Activated CD4-positive, alpha-beta memory T cell treated with anti-CD3 and anti-CD28 coated beads, Interleukin-2, amount 10 ng/mL, durations not matched to agents 7 days and 5 days (primary cell): ENCODE measurements at regions not wholly inside any gene's neighbourhood (a gene's known extent, or its start where the extent isn't known, plus 50 kb on each side); places are given as distances from the start of the nearest gene placed in this dataset.

Experiments used
- CTCF ChIA-PET: fragments of 350-600 bp; sonication (Branson Sonifier 250); formaldehyde crosslinking; loops from one replicate; lab custom pipeline; 2021; ENCODE audit warnings: antibody characterized with exemption, inconsistent platforms; lab: Charles Lee
- POLR2A ChIA-PET: fragments of 350-600 bp; sonication (Branson Sonifier 250); formaldehyde crosslinking; loops from one replicate; lab custom pipeline; 2021; ENCODE audit warnings: antibody characterized with exemption; lab: Charles Lee
- DNase-seq: peaks from one replicate; pipeline ENCODE4 v3.0.0-alpha.2; 2020
- H3K27ac Mint-ChIP-seq: one replicate; pipeline ENCODE4 v1.8.0; 2021; ENCODE audit warnings: mild to moderate bottlenecking, mixed read lengths
- H3K27me3 Mint-ChIP-seq: one replicate; pipeline ENCODE4 v1.8.0; 2021; ENCODE audit warnings: mixed read lengths
- H3K36me3 Mint-ChIP-seq: one replicate; pipeline ENCODE4 v1.8.0; 2021; ENCODE audit warnings: low read depth, mixed read lengths
- H3K4me1 Mint-ChIP-seq: one replicate; pipeline ENCODE4 v1.8.0; 2021; ENCODE audit warnings: mixed read lengths
- H3K4me3 Mint-ChIP-seq: one replicate; pipeline ENCODE4 v1.8.0; 2021; ENCODE audit warnings: mild to moderate bottlenecking, mixed read lengths
- H3K9me3 Mint-ChIP-seq: one replicate; pipeline ENCODE4 v1.8.0; 2021; ENCODE audit warnings: mixed read lengths

- Mint-ChIP-seq H3K4me3 (no peak overlapping the region), H3K36me3 (no peaks in the 10 kb centered on the region), H3K27ac (no peak overlapping the region), H3K27me3 (no peaks in the 10 kb centered on the region), H3K9me3 (peaks cover 2% of the 10 kb centered on the region), H3K4me1 (no peaks in the 10 kb centered on the region)
- POLR2A ChIA-PET: no interaction called here
- CTCF ChIA-PET: no interaction called here
- DNase-seq: no peak
Measured at GRCh38 chr2:52112141-52112540, 1080.2 kb upstream of the NRXN1 start.

GRCh38 chr2:52107124-52107523 is 1075.2 kb upstream of the NRXN1 start:
- Mint-ChIP-seq H3K4me3 (no peak overlapping the region), H3K4me1 (no peaks in the 10 kb centered on the region), H3K36me3 (no peaks in the 10 kb centered on the region), H3K27me3 (no peaks in the 10 kb centered on the region), H3K9me3 (no peaks in the 10 kb centered on the region), H3K27ac (no peak overlapping the region)
- ChIA-PET CTCF (no interaction called here), POLR2A (no interaction called here)
- DNase-seq: no peak

DNA sequence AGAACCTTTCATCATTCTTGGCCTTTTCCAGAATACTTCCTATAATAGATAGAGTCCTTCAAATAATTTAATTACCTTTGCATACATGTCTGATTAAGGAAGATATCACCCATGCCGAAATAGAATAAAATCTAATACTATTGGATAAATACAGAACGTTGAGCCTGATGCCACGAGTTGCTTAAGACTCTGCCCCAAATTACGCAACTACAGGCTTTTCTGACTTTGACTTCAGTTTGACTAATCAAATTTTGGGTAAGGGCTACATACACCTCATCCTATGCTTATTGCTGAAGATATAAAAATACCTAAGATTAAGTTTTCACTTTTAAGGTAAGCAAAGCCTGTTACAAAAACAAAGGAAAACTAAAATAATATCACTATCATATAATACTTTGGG is 1065.1 kb upstream of the NRXN1 start:
- Mint-ChIP-seq H3K4me1 (no peaks in the 10 kb centered on the region), H3K36me3 (no peaks in the 10 kb centered on the region), H3K9me3 (peaks cover 5% of the 10 kb centered on the region), H3K4me3 (no peak overlapping the region), H3K27me3 (no peaks in the 10 kb centered on the region), H3K27ac (no peak overlapping the region)
- POLR2A ChIA-PET: no interaction called here
- CTCF ChIA-PET: no interaction called here
- no peak for DNase-seq

DNA sequence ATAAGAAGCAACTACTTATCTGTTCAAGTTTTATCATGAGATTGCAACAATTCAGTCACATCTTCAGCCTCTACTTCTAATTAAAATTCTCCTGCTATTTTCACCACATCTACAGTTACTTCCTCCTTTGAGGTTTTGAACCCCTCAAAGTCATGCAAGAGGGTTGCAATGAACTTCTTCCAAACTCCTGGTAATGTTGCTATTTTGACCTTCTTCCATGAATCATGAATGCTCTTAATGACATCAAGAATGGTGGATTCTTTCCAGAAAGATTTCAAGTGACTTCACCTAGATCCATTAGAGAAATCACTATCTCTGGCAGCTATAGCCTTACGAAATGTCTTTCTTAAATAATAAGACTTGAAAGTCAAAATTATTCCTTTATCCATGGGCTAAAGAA is 1052.8 kb upstream of the NRXN1 start:
- Mint-ChIP-seq H3K9me3 (peaks cover 7% of the 10 kb centered on the region), H3K27ac (no peak overlapping the region), H3K4me1 (no peaks in the 10 kb centered on the region), H3K4me3 (no peak overlapping the region), H3K27me3 (no peaks in the 10 kb centered on the region), H3K36me3 (no peaks in the 10 kb centered on the region)
- no peak for DNase-seq
- CTCF ChIA-PET: no interaction called here
- POLR2A ChIA-PET: no interaction called here

GRCh38 chr2:52083214-52083613 is 1051.3 kb upstream of the NRXN1 start:
- H3K27ac Mint-ChIP-seq: no peak overlapping the region

GRCh38 chr2:52082646-52083045 is 1050.7 kb upstream of the NRXN1 start:
- no peak for DNase-seq
- ChIA-PET CTCF (no interaction called here), POLR2A (no interaction called here)
- Mint-ChIP-seq H3K27me3 (no peaks in the 10 kb centered on the region), H3K27ac (no peak overlapping the region), H3K4me3 (no peak overlapping the region), H3K4me1 (no peaks in the 10 kb centered on the region), H3K36me3 (no peaks in the 10 kb centered on the region), H3K9me3 (peaks cover 7% of the 10 kb centered on the region)

More at GRCh38 chr2:52083214-52083613, 1051.3 kb upstream of the NRXN1 start:
- Mint-ChIP-seq H3K36me3 (no peaks in the 10 kb centered on the region), H3K4me3 (no peak overlapping the region), H3K27me3 (no peaks in the 10 kb centered on the region), H3K4me1 (no peaks in the 10 kb centered on the region), H3K9me3 (peaks cover 7% of the 10 kb centered on the region)
- DNase-seq: no peak
- CTCF ChIA-PET: no interaction called here
- POLR2A ChIA-PET: no interaction called here

DNA sequence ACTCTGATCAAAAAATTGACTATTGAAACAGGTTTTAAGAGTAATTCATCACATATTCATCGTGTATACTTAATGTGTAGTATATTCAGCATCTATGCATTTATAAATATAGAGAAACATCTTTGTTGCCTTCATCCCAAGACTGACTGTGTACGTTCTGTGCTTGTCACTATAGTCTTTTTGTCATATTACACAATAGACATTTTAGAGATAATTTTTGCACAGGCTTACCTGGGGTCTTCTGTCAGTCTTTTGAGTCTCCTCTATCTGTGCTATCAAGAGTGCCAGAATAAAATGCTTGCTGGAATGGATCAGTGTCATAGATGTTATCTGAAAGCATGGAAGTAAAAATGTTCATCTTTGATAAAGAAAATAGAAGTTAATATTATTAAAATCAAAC is 1047.7 kb upstream of the NRXN1 start:
- Mint-ChIP-seq H3K9me3 (peaks cover 6% of the 10 kb centered on the region), H3K27me3 (no peaks in the 10 kb centered on the region), H3K36me3 (no peaks in the 10 kb centered on the region), H3K4me1 (no peaks in the 10 kb centered on the region), H3K27ac (no peak overlapping the region), H3K4me3 (no peak overlapping the region)
- ChIA-PET POLR2A (no interaction called here), CTCF (no interaction called here)
- no peak for DNase-seq

DNA sequence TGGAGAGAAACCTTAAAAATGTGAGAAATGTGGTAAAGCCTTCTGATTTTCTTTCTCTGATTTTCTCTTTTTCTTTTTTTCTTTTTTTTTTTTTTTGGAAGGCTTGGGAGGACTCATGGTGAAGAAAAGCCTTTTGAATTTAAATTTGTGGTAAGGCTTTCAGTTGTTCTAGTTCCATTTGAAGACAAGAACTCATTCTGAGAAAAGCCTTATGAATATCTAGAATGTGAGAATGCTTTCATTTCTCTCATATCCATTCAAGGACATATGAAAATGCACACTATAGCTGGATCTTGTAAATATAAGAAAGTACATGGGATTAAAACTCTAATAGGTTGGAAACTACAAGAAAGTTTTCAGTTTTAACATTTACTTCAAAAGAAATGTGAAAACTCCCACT is 1045.2 kb upstream of the NRXN1 start:
- Mint-ChIP-seq H3K27ac (no peak overlapping the region), H3K27me3 (no peaks in the 10 kb centered on the region), H3K4me3 (no peak overlapping the region), H3K36me3 (no peaks in the 10 kb centered on the region), H3K9me3 (peaks cover 3% of the 10 kb centered on the region), H3K4me1 (no peaks in the 10 kb centered on the region)
- no peak for DNase-seq
- POLR2A ChIA-PET: no interaction called here
- CTCF ChIA-PET: no interaction called here

DNA sequence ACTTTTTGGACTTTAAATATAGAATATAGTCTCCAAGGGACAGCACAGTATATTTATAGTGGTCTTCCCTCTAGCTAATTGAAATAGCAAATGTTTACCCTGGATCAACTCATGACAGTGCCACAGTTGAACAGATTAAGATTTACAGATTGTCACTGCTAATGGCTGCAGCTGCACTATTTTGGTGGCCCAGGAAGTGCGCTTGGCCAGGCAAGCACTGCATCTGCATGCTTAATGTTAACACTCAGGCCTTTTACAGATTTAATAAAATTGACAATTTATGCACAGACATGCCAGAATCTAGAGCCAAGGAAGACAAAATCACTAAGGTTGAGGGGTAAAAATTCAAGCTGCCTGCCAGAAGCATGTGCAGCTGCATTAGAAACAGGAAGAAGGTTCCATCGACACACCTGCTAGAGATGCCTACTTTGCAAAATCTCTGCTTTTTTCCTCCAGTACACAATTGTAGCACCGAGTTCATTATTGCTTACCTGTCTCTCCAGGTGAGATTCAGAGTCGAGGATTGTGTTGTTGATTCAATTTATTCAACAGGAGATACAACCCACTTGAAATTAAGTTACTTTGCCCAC is 1042.3 kb upstream of the NRXN1 start:
- ChIA-PET CTCF (no interaction called here), POLR2A (no interaction called here)
- H3K27me3 Mint-ChIP-seq: no peaks in the 10 kb centered on the region
- DNase-seq: no peak
- peaks cover 3% of the 10 kb centered on the region for H3K9me3 Mint-ChIP-seq
- H3K27ac Mint-ChIP-seq: no peak overlapping the region
- no peak overlapping the region for H3K4me3 Mint-ChIP-seq
- no peaks in the 10 kb centered on the region for H3K36me3 Mint-ChIP-seq
- H3K4me1 Mint-ChIP-seq: no peaks in the 10 kb centered on the region

GRCh38 chr2:52072949-52073348 is 1041.0 kb upstream of the NRXN1 start:
- H3K9me3 Mint-ChIP-seq: peaks cover 3% of the 10 kb centered on the region
- DNase-seq: no peak
- H3K27me3 Mint-ChIP-seq: no peaks in the 10 kb centered on the region
- no peaks in the 10 kb centered on the region for H3K36me3 Mint-ChIP-seq
- no peak overlapping the region for H3K27ac Mint-ChIP-seq
- ChIA-PET POLR2A (no interaction called here), CTCF (no interaction called here)
- H3K4me3 Mint-ChIP-seq: no peak overlapping the region
- H3K4me1 Mint-ChIP-seq: no peaks in the 10 kb centered on the region

DNA sequence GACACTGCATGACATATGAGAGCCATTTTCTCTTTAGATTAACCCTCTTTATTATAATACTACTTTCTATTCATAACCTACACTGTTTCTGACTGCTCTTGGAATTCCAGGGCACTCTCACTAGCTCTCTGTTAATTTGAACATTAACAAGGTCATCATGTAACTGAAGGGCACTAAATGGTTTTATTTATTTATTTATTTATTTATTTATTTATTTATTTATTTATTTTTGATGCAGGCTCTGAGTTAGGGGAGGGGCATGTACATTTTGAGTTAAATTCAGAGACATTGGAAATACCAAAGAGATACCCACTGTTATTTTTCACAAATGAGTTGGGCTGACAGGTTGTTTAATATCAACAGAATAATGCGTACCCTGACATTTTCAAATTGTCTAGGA is 1038.7 kb upstream of the NRXN1 start:
- no peaks in the 10 kb centered on the region for H3K4me1 Mint-ChIP-seq
- no peaks in the 10 kb centered on the region for H3K27me3 Mint-ChIP-seq
- ChIA-PET CTCF (no interaction called here), POLR2A (no interaction called here)
- no peak overlapping the region for H3K27ac Mint-ChIP-seq
- no peak overlapping the region for H3K4me3 Mint-ChIP-seq
- no peaks in the 10 kb centered on the region for H3K36me3 Mint-ChIP-seq
- DNase-seq: no peak
- H3K9me3 Mint-ChIP-seq: peaks cover 1% of the 10 kb centered on the region

- no peaks in the 10 kb centered on the region for H3K36me3 Mint-ChIP-seq
- no peak overlapping the region for H3K27ac Mint-ChIP-seq
- H3K4me1 Mint-ChIP-seq: no peaks in the 10 kb centered on the region
Measured at GRCh38 chr2:52064234-52064633, 1032.3 kb upstream of the NRXN1 start.

DNA sequence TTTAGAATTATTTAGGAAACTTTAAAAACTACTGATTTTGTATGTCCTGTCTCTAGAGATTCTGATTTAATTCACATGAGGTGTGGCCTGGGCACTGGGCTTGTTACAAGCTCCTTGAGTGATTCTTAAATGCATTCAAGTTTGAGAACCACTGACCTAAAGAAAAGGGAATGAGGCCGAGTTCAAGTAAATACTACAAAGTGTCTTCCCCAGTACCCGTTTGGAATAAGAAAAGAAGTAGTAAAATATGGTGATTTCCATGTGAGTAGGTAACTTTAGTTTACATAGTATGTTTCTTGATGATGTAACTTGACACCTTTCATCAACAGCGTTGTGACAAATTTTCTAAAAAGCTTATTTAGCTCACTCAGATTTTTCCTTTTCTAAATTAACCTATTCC is 1022.9 kb upstream of the NRXN1 start:
- CTCF ChIA-PET: no interaction called here
- H3K36me3 Mint-ChIP-seq: no peaks in the 10 kb centered on the region
- H3K27me3 Mint-ChIP-seq: no peaks in the 10 kb centered on the region
- POLR2A ChIA-PET: no interaction called here
- H3K4me3 Mint-ChIP-seq: no peak overlapping the region
- no peak overlapping the region for H3K27ac Mint-ChIP-seq
- H3K4me1 Mint-ChIP-seq: no peaks in the 10 kb centered on the region
- peaks cover 19% of the 10 kb centered on the region for H3K9me3 Mint-ChIP-seq
- no peak for DNase-seq

More at GRCh38 chr2:52064234-52064633, 1032.3 kb upstream of the NRXN1 start:
- Mint-ChIP-seq H3K27me3 (no peaks in the 10 kb centered on the region), H3K9me3 (peaks cover 8% of the 10 kb centered on the region), H3K4me3 (no peak overlapping the region)
- ChIA-PET POLR2A (no interaction called here), CTCF (no interaction called here)
- DNase-seq: no peak

DNA sequence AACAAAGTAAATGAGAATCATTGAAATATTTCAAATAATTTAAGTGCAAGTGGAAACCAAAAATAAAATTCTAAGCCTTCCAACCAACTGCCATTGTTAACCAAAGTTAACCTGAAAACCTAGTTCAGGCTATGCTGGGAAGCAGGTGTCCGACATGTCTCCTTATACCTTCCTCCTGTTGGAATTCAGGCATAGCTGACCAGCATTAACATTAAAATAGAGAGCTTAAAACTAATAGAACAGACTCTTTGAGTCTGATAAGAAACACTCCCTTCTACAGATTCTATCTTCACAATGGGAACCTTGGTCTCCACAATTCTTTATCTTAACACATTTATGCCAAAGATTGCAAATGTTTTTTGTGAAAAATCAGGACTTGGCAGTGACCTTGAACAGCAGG is 1004.9 kb upstream of the NRXN1 start:
- CTCF ChIA-PET: no interaction called here
- peaks cover 5% of the 10 kb centered on the region for H3K9me3 Mint-ChIP-seq
- no peak for DNase-seq
- POLR2A ChIA-PET: no interaction called here
- H3K4me1 Mint-ChIP-seq: no peaks in the 10 kb centered on the region
- no peak overlapping the region for H3K27ac Mint-ChIP-seq
- H3K27me3 Mint-ChIP-seq: no peaks in the 10 kb centered on the region
- no peak overlapping the region for H3K4me3 Mint-ChIP-seq
- no peaks in the 10 kb centered on the region for H3K36me3 Mint-ChIP-seq
